Mucosa of rectum (tissue), 2 donors: ENCODE measurements at regions not wholly inside any gene's neighbourhood (a gene's known extent, or its start where the extent isn't known, plus 50 kb on each side); places are given as distances from the start of the nearest gene placed in this dataset.

ENCODE experiments used
- H3K27ac ChIP-seq, 2 donors: one replicate each; pipeline ENCODE4 v1.7.0; 2013; ENCODE audit warnings: inconsistent platforms in 2 of 2, low read depth in 2 of 2, low read length in 2 of 2
- H3K27me3 ChIP-seq, 2 donors: one replicate each; pipeline ENCODE4 v1.7.0; 2013; ENCODE audit warnings: low read length in 2 of 2; ENCODE audit not compliant: control insufficient read depth in 2 of 2, insufficient read depth in 2 of 2
- H3K36me3 ChIP-seq, 2 donors: one replicate each; pipeline ENCODE4 v1.7.0; 2013; ENCODE audit warnings: low read length in 2 of 2; ENCODE audit not compliant: control insufficient read depth in 2 of 2, insufficient read depth in 2 of 2
- H3K4me1 ChIP-seq, 2 donors: one replicate each; pipeline ENCODE4 v1.7.0; 2013; ENCODE audit warnings: low read length in 2 of 2, mild to moderate bottlenecking in 1 of 2; ENCODE audit not compliant: control insufficient read depth in 2 of 2, insufficient read depth in 2 of 2
- H3K4me3 ChIP-seq, 2 donors: one replicate each; pipeline ENCODE4 v1.7.0; 2013; ENCODE audit warnings: low read length in 2 of 2
- H3K9ac ChIP-seq, 2 donors: one replicate each; pipeline ENCODE4 v1.7.0; 2013; ENCODE audit warnings: low read length in 2 of 2, low read depth in 1 of 2, mild to moderate bottlenecking in 1 of 2
- H3K9me3 ChIP-seq, 2 donors: one replicate each; pipeline ENCODE4 v1.7.0; 2013; ENCODE audit warnings: low read length in 2 of 2; ENCODE audit not compliant: control insufficient read depth in 2 of 2
- donor health status: healthy.
- donor health status: Normal muscosa, but diverticular disease.

DNA sequence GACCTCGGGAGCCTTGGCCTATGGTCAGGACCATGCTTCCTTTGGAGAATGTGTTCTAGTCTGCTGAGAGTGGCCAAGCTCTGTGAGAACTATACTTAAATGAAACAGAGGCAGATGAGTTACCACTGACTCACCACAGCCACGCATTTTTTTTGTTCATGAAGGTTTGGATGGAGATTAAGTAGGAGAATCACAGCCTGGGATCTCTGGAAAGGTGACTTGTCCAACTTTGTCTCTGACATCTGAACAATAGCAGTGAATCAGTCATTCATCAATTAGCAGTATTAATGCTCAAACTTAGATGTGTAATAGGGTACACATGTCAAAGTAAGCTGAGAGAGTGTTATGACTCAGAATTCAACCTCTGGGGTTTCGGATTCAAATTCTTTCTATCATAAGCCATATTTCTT is 100.7 kb upstream of the ANO3 start:
- H3K36me3 ChIP-seq = no peaks in the 10 kb centered on the region
- no peak overlapping the region for H3K4me3 ChIP-seq
- H3K27ac ChIP-seq = no peak overlapping the region
- H3K4me1 ChIP-seq = no peaks in the 10 kb centered on the region
- no peaks in the 10 kb centered on the region for H3K27me3 ChIP-seq
- H3K9me3 ChIP-seq = no peaks in the 10 kb centered on the region
- no peak overlapping the region for H3K9ac ChIP-seq

DNA sequence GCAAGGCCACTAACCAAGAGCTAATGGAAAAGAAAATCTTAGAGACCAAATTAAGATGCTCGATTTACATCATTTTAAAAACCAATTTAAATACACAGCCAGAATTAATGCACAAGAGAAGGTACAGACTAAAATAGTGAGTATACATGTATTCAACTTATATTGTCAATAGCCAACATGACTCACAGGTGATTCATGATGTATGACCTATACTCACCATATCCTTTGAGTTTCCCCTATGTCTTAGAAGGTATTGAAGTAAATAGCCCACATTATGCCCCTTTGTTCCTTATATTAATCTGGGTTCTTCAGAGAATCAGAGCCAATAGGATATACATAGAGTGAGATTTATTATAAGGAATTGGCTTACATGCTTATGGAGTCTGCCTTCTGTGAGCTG is 97.5 kb upstream of the ANO3 start:
- H3K27ac ChIP-seq = no peak overlapping the region
- H3K36me3 ChIP-seq = no peaks in the 10 kb centered on the region
- H3K4me1 ChIP-seq = no peaks in the 10 kb centered on the region
- H3K9ac ChIP-seq = no peak overlapping the region
- H3K4me3 ChIP-seq = no peak overlapping the region
- no peaks in the 10 kb centered on the region for H3K27me3 ChIP-seq
- H3K9me3 ChIP-seq = no peaks in the 10 kb centered on the region

DNA sequence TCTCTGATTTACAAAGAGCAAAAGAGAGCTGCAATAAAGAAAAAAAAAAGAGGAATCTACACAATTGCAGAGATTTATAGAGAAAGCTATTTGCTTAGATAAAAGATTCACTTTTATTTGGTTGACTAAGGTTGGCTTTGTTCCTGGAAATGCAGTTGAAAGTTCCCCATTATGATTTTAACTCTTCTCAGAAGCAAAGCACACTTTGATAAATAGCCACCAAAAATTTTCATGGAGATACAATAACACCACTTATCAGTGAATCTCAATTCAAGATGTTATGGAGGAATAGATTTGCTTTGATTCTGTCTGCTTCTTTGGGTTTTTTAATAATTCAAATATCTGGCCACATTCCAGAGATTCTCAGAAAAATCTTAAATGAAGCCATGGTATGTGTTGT is 88.5 kb upstream of the ANO3 start:
- no peaks in the 10 kb centered on the region for H3K36me3 ChIP-seq
- no peaks in the 10 kb centered on the region for H3K4me1 ChIP-seq
- no peaks in the 10 kb centered on the region for H3K9me3 ChIP-seq
- H3K27ac ChIP-seq = no peak overlapping the region
- no peaks in the 10 kb centered on the region for H3K27me3 ChIP-seq
- no peak overlapping the region for H3K9ac ChIP-seq
- no peak overlapping the region for H3K4me3 ChIP-seq

DNA sequence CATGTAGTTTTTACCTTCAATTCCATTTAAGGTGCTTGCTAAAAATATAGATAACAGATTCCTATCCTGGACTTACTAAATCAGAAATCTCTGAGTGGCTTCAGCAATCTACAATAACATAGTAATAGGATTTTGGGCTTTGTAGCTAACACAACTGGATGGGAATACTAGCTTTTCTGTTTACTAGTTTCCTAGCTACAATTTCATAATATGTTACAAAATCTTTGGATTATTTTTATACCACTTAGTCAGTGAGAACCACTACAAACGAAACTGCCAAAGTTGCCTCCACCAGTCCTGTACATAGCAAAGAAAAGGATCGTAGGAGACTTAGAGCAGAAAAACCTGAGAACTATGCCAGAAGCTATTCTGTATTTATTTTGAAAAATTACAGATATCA is 87.7 kb upstream of the ANO3 start:
- Histone ChIP-seq H3K9me3 (no peaks in the 10 kb centered on the region), H3K4me1 (no peaks in the 10 kb centered on the region), H3K27me3 (no peaks in the 10 kb centered on the region), H3K4me3 (no peak overlapping the region), H3K9ac (no peak overlapping the region), H3K36me3 (no peaks in the 10 kb centered on the region), H3K27ac (no peak overlapping the region)

DNA sequence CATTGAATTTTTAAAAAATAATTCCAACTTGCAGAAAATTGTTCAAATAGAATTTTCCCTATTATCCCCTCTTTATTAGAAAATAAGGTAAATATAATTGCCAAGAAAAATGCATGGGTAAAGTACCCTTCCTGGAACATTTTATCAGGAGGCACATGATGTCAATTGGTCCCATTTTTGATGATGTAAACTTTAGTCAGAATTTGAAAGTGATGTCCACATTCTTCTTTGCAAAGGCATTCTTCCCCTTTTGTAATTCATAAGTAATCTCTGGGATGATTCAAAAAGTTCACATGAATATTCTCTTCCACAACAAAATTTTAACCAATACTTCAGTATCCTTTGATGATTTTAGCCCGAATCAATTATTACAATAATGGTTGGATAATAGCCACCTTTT is 86.9 kb upstream of the ANO3 start:
- H3K4me1 ChIP-seq = no peaks in the 10 kb centered on the region
- no peak overlapping the region for H3K27ac ChIP-seq
- no peaks in the 10 kb centered on the region for H3K36me3 ChIP-seq
- no peaks in the 10 kb centered on the region for H3K27me3 ChIP-seq
- H3K4me3 ChIP-seq = no peak overlapping the region
- no peaks in the 10 kb centered on the region for H3K9me3 ChIP-seq
- H3K9ac ChIP-seq = no peak overlapping the region

DNA sequence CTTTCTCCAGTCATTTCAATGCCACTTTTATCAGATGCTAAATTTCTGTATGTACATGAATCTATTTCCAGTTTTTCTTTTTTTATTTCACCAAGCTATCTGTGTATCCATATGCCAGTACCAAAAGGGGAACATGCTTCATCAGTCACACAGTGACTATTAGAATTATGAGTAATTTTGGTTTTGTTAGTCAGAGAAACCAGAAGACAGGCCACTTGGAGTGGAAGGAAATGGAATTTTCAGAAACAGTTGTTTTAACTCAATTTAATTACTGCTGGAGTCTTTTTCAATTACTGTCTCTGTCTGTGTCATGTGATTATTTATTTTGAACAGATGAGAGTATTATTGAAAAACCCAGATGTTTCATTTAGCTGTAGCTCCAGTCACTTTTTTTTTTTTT is 84.6 kb upstream of the ANO3 start:
- no peak overlapping the region for H3K27ac ChIP-seq
- no peak overlapping the region for H3K4me3 ChIP-seq
- H3K9me3 ChIP-seq = no peaks in the 10 kb centered on the region
- no peaks in the 10 kb centered on the region for H3K27me3 ChIP-seq
- H3K9ac ChIP-seq = no peak overlapping the region
- no peaks in the 10 kb centered on the region for H3K4me1 ChIP-seq
- no peaks in the 10 kb centered on the region for H3K36me3 ChIP-seq

DNA sequence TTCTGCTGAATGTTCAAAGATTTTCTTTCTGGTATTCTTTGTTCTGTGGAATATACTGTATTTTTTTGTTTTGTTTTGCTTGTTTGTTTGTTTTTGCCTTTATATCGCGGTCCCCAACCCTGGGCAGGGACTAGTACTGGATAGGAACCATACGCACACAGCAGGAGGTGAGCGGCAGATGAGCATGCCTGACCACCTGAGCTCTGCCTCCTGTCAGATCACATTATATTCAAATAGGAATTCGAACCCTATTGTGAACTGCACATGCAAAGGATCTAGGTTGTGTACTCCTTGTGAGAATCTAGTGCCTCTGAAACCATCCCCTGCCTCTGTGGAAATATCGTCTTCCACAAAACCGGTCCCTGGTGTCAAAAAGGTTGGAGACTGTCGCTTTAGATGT is 83.3 kb upstream of the ANO3 start:
- no peak overlapping the region for H3K4me3 ChIP-seq
- H3K36me3 ChIP-seq = no peaks in the 10 kb centered on the region
- no peaks in the 10 kb centered on the region for H3K27me3 ChIP-seq
- no peaks in the 10 kb centered on the region for H3K9me3 ChIP-seq
- no peak overlapping the region for H3K9ac ChIP-seq
- no peaks in the 10 kb centered on the region for H3K4me1 ChIP-seq
- no peak overlapping the region for H3K27ac ChIP-seq

DNA sequence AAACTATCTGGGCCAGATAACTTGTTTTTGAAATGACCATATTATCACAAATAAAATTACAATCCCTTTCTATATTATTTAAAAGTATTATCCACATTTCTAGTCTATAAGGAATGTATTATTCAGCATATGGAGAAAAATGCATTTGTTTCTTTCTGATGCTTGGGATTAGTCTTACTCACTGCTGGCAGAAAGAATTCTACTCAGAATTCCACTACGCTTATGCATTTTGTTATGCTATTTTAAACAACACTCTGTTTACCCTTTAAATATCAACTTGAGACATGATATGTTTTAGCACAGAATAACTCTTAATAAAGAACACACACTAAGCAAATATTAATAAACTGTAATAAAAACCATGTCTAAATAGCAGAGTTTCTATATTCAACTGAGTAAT is 77.6 kb upstream of the ANO3 start:
- Histone ChIP-seq H3K9ac (no peak overlapping the region), H3K27me3 (no peaks in the 10 kb centered on the region), H3K4me3 (no peak overlapping the region), H3K4me1 (no peaks in the 10 kb centered on the region), H3K36me3 (no peaks in the 10 kb centered on the region), H3K27ac (no peak overlapping the region), H3K9me3 (no peaks in the 10 kb centered on the region)

DNA sequence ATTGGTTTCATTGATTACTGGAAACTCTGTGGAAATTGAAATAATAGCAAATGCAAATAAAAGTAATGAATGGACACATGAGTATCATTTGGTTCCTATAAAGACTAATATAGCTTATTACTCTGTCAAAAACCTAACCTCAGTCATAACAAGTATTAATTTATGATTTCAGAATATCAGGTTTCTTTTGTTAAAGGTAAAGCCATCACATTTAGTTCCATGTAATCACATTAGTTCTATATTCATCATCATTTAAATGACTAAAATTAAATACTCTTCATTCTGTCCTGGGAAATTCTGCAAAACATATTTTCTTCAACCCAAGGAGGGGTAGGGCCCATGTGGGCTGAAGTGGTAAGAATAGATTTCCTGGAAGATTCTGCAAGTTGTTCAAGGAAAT is 68.2 kb upstream of the ANO3 start:
- no peaks in the 10 kb centered on the region for H3K36me3 ChIP-seq
- H3K9me3 ChIP-seq = no peaks in the 10 kb centered on the region
- H3K4me1 ChIP-seq = no peaks in the 10 kb centered on the region
- H3K27ac ChIP-seq = no peak overlapping the region
- H3K27me3 ChIP-seq = no peaks in the 10 kb centered on the region
- no peak overlapping the region for H3K9ac ChIP-seq
- no peak overlapping the region for H3K4me3 ChIP-seq

DNA sequence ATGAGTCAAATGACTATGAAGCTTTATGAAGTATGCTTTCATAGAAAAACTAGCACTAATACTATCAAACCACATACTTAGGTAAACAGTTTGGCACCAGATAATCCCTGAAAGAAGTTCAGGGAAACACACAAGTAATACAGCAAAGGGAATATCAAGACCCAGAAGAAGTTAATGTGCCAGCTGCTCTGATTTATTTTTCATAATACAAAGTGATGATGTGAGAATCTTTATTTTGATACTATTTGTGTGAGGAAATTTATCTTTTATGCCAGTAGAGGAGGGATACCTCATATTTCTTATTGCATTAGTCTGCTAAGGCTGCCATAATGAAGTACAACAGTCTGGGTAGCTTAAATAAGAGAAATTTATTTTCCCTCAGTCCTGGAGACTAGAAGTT is 67.7 kb upstream of the ANO3 start:
- Histone ChIP-seq H3K9ac (no peak overlapping the region), H3K27ac (no peak overlapping the region), H3K27me3 (no peaks in the 10 kb centered on the region), H3K4me1 (no peaks in the 10 kb centered on the region), H3K4me3 (no peak overlapping the region), H3K9me3 (no peaks in the 10 kb centered on the region), H3K36me3 (no peaks in the 10 kb centered on the region)

DNA sequence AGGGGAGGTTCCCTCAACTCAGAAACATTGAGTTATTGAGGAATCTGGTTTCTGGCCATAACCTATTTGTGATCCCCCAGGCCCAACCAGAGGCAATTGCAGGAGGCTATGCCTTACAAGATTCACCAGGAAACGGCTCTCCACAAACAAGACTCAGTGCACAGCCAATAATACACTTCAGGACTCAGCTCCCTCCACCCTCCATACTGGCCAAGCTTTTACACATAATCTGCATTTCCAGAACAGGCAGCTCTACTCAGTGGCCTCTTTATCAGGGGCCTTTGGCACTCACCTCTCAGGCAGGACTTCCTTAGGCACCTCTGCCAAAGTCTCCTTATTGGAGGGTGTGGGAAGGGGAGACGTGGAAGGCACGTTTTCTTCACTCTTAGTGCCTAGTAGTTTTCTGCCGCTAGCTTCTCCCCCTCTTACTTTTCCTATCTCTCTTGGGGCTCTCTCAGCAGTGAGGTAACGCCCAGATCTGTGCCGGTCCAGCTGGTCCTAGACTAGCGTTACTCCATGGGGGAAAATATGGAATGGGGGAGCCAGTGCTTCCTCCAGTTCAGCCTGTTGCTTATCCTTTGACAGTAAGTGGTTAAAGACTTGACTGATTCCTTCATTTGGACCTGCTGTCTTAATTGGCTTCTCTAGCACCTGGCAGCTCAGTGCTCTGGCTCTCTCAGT is 62.8 kb upstream of the ANO3 start:
- Histone ChIP-seq H3K27me3 (no peaks in the 10 kb centered on the region), H3K36me3 (no peaks in the 10 kb centered on the region), H3K9ac (no peak overlapping the region), H3K9me3 (no peaks in the 10 kb centered on the region), H3K27ac (no peak overlapping the region), H3K4me1 (no peaks in the 10 kb centered on the region), H3K4me3 (no peak overlapping the region)
